Upper lobe of right lung (tissue), 1 donor: ENCODE measurements at regions not wholly inside any gene's neighbourhood (a gene's known extent, or its start where the extent isn't known, plus 50 kb on each side); places are given as distances from the start of the nearest gene placed in this dataset.

Experiments
- ATAC-seq: fragments of 200-7000 bp; cut with Tn5 transposase; one replicate; pipeline ENCODE4 v1.9.1; 2020; ENCODE audit warnings: mild to moderate bottlenecking, moderate library complexity
- DNase-seq: peaks from one replicate; pipeline ENCODE4 v3.0.0-alpha.2; 2020
- H3K27ac ChIP-seq: fragments of 200-600 bp; one replicate; pipeline ENCODE4 v1.8.0; 2022
- H3K27me3 ChIP-seq: fragments of 200-600 bp; one replicate; pipeline ENCODE4 v1.8.0; 2022; ENCODE audit warnings: mild to moderate bottlenecking
- H3K36me3 ChIP-seq: fragments of 200-600 bp; one replicate; pipeline ENCODE4 v1.8.0; 2022
- H3K4me1 ChIP-seq: fragments of 200-600 bp; one replicate; pipeline ENCODE4 v1.8.0; 2022
- H3K4me3 ChIP-seq: fragments of 200-600 bp; one replicate; pipeline ENCODE4 v1.8.0; 2022; ENCODE audit warnings: mild to moderate bottlenecking
- H3K9me3 ChIP-seq: fragments of 200-600 bp; one replicate; pipeline ENCODE4 v1.8.0; 2022
- CTCF ChIP-seq: fragments of 200-600 bp; IDR thresholded peaks from one replicate; pipeline ENCODE4 v1.8.0; 2022; ENCODE audit warnings: antibody characterized with exemption
- intact Hi-C: fragments of 100-400 bp; cut with DNase I; formaldehyde crosslinking; loops from one replicate; pipeline ENCODE4 v1.11.0; 2022
- donor health status: DM: no; HTN: yes; CAD: no; lungs with severe emphysema.

DNA sequence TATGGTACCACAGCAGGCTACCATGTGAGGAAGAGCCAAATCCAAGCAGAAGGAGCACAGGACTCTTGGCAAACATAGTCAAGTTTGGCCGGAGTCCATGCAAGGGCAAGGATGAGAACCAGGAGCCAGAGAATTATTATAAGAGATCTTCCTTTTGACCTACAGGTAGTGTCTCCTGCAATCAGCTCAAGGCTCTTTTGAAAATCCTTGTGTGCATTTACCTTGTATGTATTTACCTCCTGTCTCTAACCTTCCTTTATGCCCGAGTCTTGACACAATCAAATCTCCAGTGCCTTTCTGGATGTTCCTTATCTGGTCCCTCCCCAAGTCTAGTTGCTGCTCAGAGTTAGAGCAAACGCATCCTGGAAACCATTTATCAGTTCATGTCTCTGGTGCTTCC lies 855.0 kb upstream of the CELF4 start:
- Histone ChIP-seq H3K36me3 (no peaks in the 10 kb centered on the region), H3K9me3 (no peaks in the 10 kb centered on the region), H3K27ac (no peak overlapping the region), H3K4me1 (no peaks in the 10 kb centered on the region), H3K27me3 (no peaks in the 10 kb centered on the region), H3K4me3 (no peak overlapping the region)
- DNase-seq (no peak), ATAC-seq (no peak)
- intact Hi-C loops, result no loop called here
- TF ChIP-seq CTCF, result no peak

DNA sequence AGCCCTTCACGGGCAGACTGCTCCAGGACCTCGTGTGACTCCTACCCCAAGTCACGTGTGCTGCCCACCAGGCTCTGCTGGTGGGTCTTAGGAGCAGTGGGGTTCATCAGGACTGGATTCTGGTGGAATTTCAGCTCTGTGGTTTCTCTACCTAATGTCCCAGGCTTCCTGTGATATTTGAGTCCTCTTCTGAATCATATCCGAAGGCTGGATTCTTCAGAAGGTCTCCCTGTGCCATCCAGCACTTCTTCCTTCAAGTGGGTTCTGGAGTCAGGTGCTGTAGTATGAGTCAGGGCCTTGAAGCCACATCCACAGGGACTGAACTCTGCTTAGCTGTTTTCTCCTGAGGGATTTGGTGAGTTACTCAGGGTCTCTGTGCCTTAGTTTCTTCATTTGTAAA lies 850.2 kb upstream of the CELF4 start:
- Histone ChIP-seq H3K27me3 (no peaks in the 10 kb centered on the region), H3K4me3 (no peak overlapping the region), H3K4me1 (no peaks in the 10 kb centered on the region), H3K9me3 (no peaks in the 10 kb centered on the region), H3K36me3 (no peaks in the 10 kb centered on the region), H3K27ac (no peak overlapping the region)
- DNase-seq, result no peak
- no peak for TF ChIP-seq CTCF
- intact Hi-C loops, result no loop called here
- ATAC-seq, result no peak

- peak; percentile 52 for ATAC-seq
- no peak for TF ChIP-seq CTCF
- DNase-seq, result no peak
- Histone ChIP-seq H3K9me3 (no peaks in the 10 kb centered on the region), H3K4me3 (no peak overlapping the region), H3K36me3 (no peaks in the 10 kb centered on the region), H3K27ac (no peak overlapping the region), H3K4me1 (no peaks in the 10 kb centered on the region), H3K27me3 (no peaks in the 10 kb centered on the region)
- intact Hi-C loops, result no loop called here
Observed at GRCh38 chr18:38413193-38413592, 847.6 kb upstream of the CELF4 start.

GRCh38 chr18:38406607-38407006 lies 841.0 kb upstream of the CELF4 start:
- no peak overlapping the region for H3K27ac ChIP-seq
- no peaks in the 10 kb centered on the region for H3K36me3 ChIP-seq
- H3K27me3 ChIP-seq, result no peaks in the 10 kb centered on the region
- intact Hi-C loops, result no loop called here
- H3K9me3 ChIP-seq, result no peaks in the 10 kb centered on the region
- ATAC-seq, result no peak
- no peak for TF ChIP-seq CTCF
- no peak for DNase-seq
- H3K4me3 ChIP-seq, result no peak overlapping the region
- no peaks in the 10 kb centered on the region for H3K4me1 ChIP-seq

DNA sequence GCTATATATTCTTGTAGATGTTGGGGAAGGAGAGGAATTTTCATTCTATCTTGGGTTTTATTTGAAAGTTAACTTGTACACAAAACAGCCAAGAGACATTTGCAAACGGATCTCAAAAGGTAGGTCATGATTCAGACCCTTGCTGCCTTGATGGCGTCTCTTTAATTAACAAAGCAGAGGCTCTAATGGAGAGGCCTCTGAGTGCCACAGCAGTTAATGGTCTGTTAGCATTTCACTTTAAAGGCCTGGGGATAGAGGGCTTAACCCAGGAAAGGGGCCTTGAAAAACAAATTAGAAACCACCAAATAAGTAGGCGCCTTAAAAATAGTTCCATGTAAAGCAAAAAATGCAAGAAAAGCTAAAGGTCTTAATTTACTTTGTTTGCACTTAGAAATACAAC lies 836.9 kb upstream of the CELF4 start:
- Histone ChIP-seq H3K36me3 (no peaks in the 10 kb centered on the region), H3K4me3 (no peak overlapping the region), H3K27ac (no peak overlapping the region), H3K4me1 (no peaks in the 10 kb centered on the region), H3K9me3 (no peaks in the 10 kb centered on the region), H3K27me3 (no peaks in the 10 kb centered on the region)
- no peak for ATAC-seq
- DNase-seq, result no peak
- TF ChIP-seq CTCF, result no peak
- intact Hi-C loops, result no loop called here

- Histone ChIP-seq H3K4me1 (no peaks in the 10 kb centered on the region), H3K27ac (no peak overlapping the region), H3K9me3 (no peaks in the 10 kb centered on the region), H3K4me3 (no peak overlapping the region), H3K27me3 (no peaks in the 10 kb centered on the region), H3K36me3 (no peaks in the 10 kb centered on the region)
- intact Hi-C loops, result no loop called here
- DNase-seq, result no peak
- no peak for TF ChIP-seq CTCF
- no peak for ATAC-seq
Observed at GRCh38 chr18:38397094-38397493, 831.5 kb upstream of the CELF4 start.
